PC-3 (cell line): ENCODE measurements at regions not wholly inside any gene's neighbourhood (a gene's known extent, or its start where the extent isn't known, plus 50 kb on each side); places are given as distances from the start of the nearest gene placed in this dataset.

ENCODE experiments used
- CTCF ChIP-seq: fragments of 300-600 bp; sonication (generic); conservative IDR thresholded peaks from 2 replicates; pipeline ENCODE4 v1.5.1; 2017; ENCODE audit warnings: antibody characterized with exemption, low read depth, mild to moderate bottlenecking, low read length
- EZH2 ChIP-seq: fragments of 300-600 bp; sonication (generic); IDR thresholded peaks from one replicate; pipeline ENCODE4 v1.6.1; 2017; ENCODE audit warnings: antibody characterized with exemption, mild to moderate bottlenecking, low read length; ENCODE audit not compliant: unreplicated experiment
- EZH2phosphoT487 ChIP-seq: fragments of 300-600 bp; sonication (generic); IDR thresholded peaks from 2 replicates; pipeline ENCODE4 v1.6.1; 2018; ENCODE audit warnings: mild to moderate bottlenecking, antibody characterized with exemption, low read length, borderline replicate concordance

- no peak for TF ChIP-seq CTCF
- TF ChIP-seq EZH2phosphoT487, result no peak
- no peak for TF ChIP-seq EZH2
Observed at GRCh38 chr5:112483704-112484103, 64.6 kb upstream of the EPB41L4A start.
